K562 (cell line): ENCODE measurements at regions not wholly inside any gene's neighbourhood (a gene's known extent, or its start where the extent isn't known, plus 50 kb on each side); places are given as distances from the start of the nearest gene placed in this dataset.

Experiments
- ATAC-seq: fragments of 200-7000 bp; cut with Tn5 transposase; 3 replicates; pipeline ENCODE4 v1.9.1; 2020; ENCODE audit warnings: moderate library complexity
- BruUV-seq: library from RNA; stranded (reverse); fragments of 400-500 nt; replicated peaks from 2 replicates; lab custom pipeline; 2021; lab: Mats Ljungman, UMichigan
- CTCF ChIA-PET: fragments of 300-600 bp; formaldehyde crosslinking; extraction: SDS; loops from one replicate; lab custom pipeline; 2021; ENCODE audit warnings: low intra/inter-chr PET ratio; lab: Yijun Ruan, JAX
- POLR2A ChIA-PET: fragments of 300-600, 350-650 bp; sonication (Branson Sonifier 250); formaldehyde crosslinking; extraction: SDS; loops from one replicate; lab custom pipeline; 2021; ENCODE audit warnings: antibody characterized with exemption, inconsistent platforms; lab: Yijun Ruan, JAX
- DNase-seq, 4 experiments: peaks; one replicate each; pipeline versions ENCODE4 v3.0.0 to v3.0.0-alpha.2; 2011 to 2018; ENCODE audit warnings: low spot score in 3 of 4, mixed read lengths in 3 of 4; ENCODE audit errors: extremely low read depth in 1 of 4
- FAIRE-seq: peaks from 2 replicates; lab custom pipeline; 2011; peaks lifted over from hg19 to GRCh38; lab: Jason Lieb, UNC
- H2AFZ ChIP-seq: 2 replicates; pipeline ENCODE4 v1.6.0; 2011; ENCODE audit warnings: low read depth, low read length, control low read depth, inconsistent platforms
- H3K27ac ChIP-seq: fragments of 200-600 bp; 3 replicates; pipeline ENCODE4 v1.8.0; 2011; ENCODE audit warnings: low read depth, mild to moderate bottlenecking, control low read depth, inconsistent platforms, low read length, moderate library complexity, mixed read lengths; ENCODE audit errors: extremely low read depth
- H3K27me3 ChIP-seq, 2 experiments: fragments of 300-600 bp in 1 of 2; 2 replicates in 1 of 2; 3 replicates in 1 of 2; pipeline versions ENCODE4 v1.6.0 to v1.8.0; 2011; ENCODE audit warnings: inconsistent platforms in 2 of 2, low read length in 2 of 2, mild to moderate bottlenecking in 1 of 2, mixed read lengths in 1 of 2, moderate library complexity in 1 of 2; ENCODE audit not compliant: control insufficient read depth in 2 of 2, insufficient read depth in 2 of 2
- H3K36me3 ChIP-seq: fragments of 300-600 bp; 3 replicates; pipeline ENCODE4 v1.8.0; 2011; ENCODE audit warnings: mild to moderate bottlenecking, low read length, inconsistent platforms; ENCODE audit not compliant: control insufficient read depth, insufficient read depth
- H3K4me1 ChIP-seq, 2 experiments: fragments of 200-600 bp in 1 of 2; replicated peaks in 1 of 2; 2 replicates in 1 of 2; 3 replicates in 1 of 2; pipeline versions ENCODE4 v1.5.1 to v1.8.0; 2011; ENCODE audit warnings: inconsistent platforms in 2 of 2, low read length in 2 of 2, mild to moderate bottlenecking in 1 of 2, mixed read lengths in 1 of 2, moderate library complexity in 1 of 2; ENCODE audit not compliant: control insufficient read depth in 2 of 2, insufficient read depth in 2 of 2
- H3K4me2 ChIP-seq: 2 replicates; pipeline ENCODE4 v1.6.1; 2011; ENCODE audit warnings: low read length, control low read depth, inconsistent platforms, mixed read lengths; ENCODE audit not compliant: insufficient read depth
- H3K4me3 ChIP-seq: fragments of 200-600 bp; sonication (generic), shearing (Covaris generic); 2 replicates; pipeline ENCODE4 v1.5.1; 2016; ENCODE audit warnings: control low read depth, inconsistent platforms
- H3K79me2 ChIP-seq: fragments of 200-600 bp; 3 replicates; pipeline ENCODE4 v1.8.0; 2011; ENCODE audit warnings: low read length, inconsistent platforms; ENCODE audit not compliant: control insufficient read depth, insufficient read depth
- H3K9ac ChIP-seq, 2 experiments: 2 replicates each; pipeline versions ENCODE4 v1.6.0 to v1.6.1; 2011; ENCODE audit warnings: low read depth in 2 of 2, low read length in 2 of 2, control low read depth in 1 of 2, inconsistent platforms in 1 of 2, mild to moderate bottlenecking in 1 of 2, mixed read lengths in 1 of 2; ENCODE audit not compliant: insufficient read depth in 1 of 2
- H3K9me1 ChIP-seq: one replicate; pipeline ENCODE4 v1.6.0; 2011; ENCODE audit warnings: inconsistent platforms, mild to moderate bottlenecking, low read length, moderate library complexity; ENCODE audit not compliant: control insufficient read depth, insufficient read depth
- H3K9me3 ChIP-seq: replicated peaks from 2 replicates; pipeline ENCODE4 v1.5.1; 2011; ENCODE audit warnings: low read depth, low read length, inconsistent platforms; ENCODE audit not compliant: control insufficient read depth, insufficient read depth
- H4K20me1 ChIP-seq: replicated peaks from 2 replicates; pipeline ENCODE4 v1.6.1; 2011; ENCODE audit warnings: low read length, inconsistent platforms, mixed read lengths; ENCODE audit not compliant: control insufficient read depth, insufficient read depth
- ATF1 ChIP-seq, 2 experiments: fragments of 450-650 bp in 1 of 2; IDR thresholded peaks; 2 replicates each; pipeline ENCODE4 v1.6.1; 2016; ENCODE audit warnings: missing compliant biosample characterization in 1 of 2, missing genetic modification characterization in 1 of 2
- BCOR ChIP-seq: fragments of 450-650 bp; IDR thresholded peaks from 2 replicates; pipeline ENCODE4 v1.6.1; 2016
- CHD1 ChIP-seq: fragments of 200-600 bp; sonication (generic); IDR thresholded peaks from one replicate; pipeline ENCODE4 v1.6.1; 2012; ENCODE audit warnings: mild to moderate bottlenecking, moderate library complexity, low read length, inconsistent platforms
- FOXO4 ChIP-seq: fragments of 450-650 bp; formaldehyde crosslinking; IDR thresholded peaks from 2 replicates; pipeline ENCODE4 v1.4.0; 2020; ENCODE audit warnings: mild to moderate bottlenecking, moderate library complexity
- HMGN3 ChIP-seq: IDR thresholded peaks from 2 replicates; pipeline ENCODE4 v1.6.1; 2011; ENCODE audit warnings: borderline replicate concordance, low read depth, mild to moderate bottlenecking, mixed read lengths, low read length; ENCODE audit not compliant: insufficient read length; ENCODE audit errors: extremely low read depth
- KAT8 ChIP-seq: fragments of 450-650 bp; IDR thresholded peaks from 2 replicates; pipeline ENCODE4 v1.6.1; 2016; ENCODE audit warnings: low read depth, mild to moderate bottlenecking
- KLF10 ChIP-seq: fragments of 250-450 bp; sonication (Bioruptor Pico); IDR thresholded peaks from 2 replicates; pipeline ENCODE4 v1.6.1; 2021; ENCODE audit warnings: matching md5 sums
- KLF13 ChIP-seq: fragments of 450-650 bp; IDR thresholded peaks from 2 replicates; pipeline ENCODE4 v1.6.1; 2016; ENCODE audit warnings: missing genetic modification characterization, low read depth, mild to moderate bottlenecking, missing compliant biosample characterization, moderate library complexity, borderline replicate concordance
- MAX ChIP-seq: sonication (generic); formaldehyde crosslinking; IDR thresholded peaks from 2 replicates; pipeline ENCODE4 v1.9.0; 2022; ENCODE audit warnings: mild to moderate bottlenecking, missing genetic modification reagents
- PPARD ChIP-seq: fragments of 250-450 bp; sonication (Bioruptor Pico); IDR thresholded peaks from 2 replicates; pipeline ENCODE4 v1.8.0; 2022; ENCODE audit warnings: inconsistent platforms, mild to moderate bottlenecking, moderate library complexity
- PYGO2 ChIP-seq: fragments of 450-650 bp; IDR thresholded peaks from 2 replicates; pipeline ENCODE4 v1.6.1; 2016; ENCODE audit warnings: mild to moderate bottlenecking, missing genetic modification characterization, moderate library complexity, missing compliant biosample characterization
- TBL1XR1 ChIP-seq, 2 experiments: IDR thresholded peaks; 2 replicates each; pipeline ENCODE4 v1.6.1; 2012; ENCODE audit warnings: improper control_type of control experiment in 2 of 2, low read length in 2 of 2, mild to moderate bottlenecking in 1 of 2
- TRIM28 ChIP-seq: fragments of 450-650 bp; IDR thresholded peaks from 2 replicates; pipeline ENCODE4 v1.6.1; 2017
- ZC3H8 ChIP-seq: fragments of 450-650 bp; IDR thresholded peaks from 2 replicates; pipeline ENCODE4 v1.6.1; 2017
- ZNF280B ChIP-seq: fragments of 250-450 bp; sonication (Bioruptor Pico); IDR thresholded peaks from 2 replicates; pipeline ENCODE4 v1.5.1; 2021; ENCODE audit warnings: mild to moderate bottlenecking
- ZNF561 ChIP-seq: fragments of 450-650 bp; formaldehyde crosslinking; conservative IDR thresholded peaks from 2 replicates; pipeline ENCODE4 v1.4.0; 2020; ENCODE audit warnings: mild to moderate bottlenecking, moderate library complexity
- ZNF668 ChIP-seq: fragments of 250-450 bp; sonication (Bioruptor Pico); IDR thresholded peaks from 2 replicates; pipeline ENCODE4 v1.8.0; 2022; ENCODE audit warnings: mild to moderate bottlenecking, inconsistent platforms
- WGBS: fragments of 100-300 bp; shearing (Covaris generic); methylation state at CpG from one replicate; pipeline ENCODE4 v1.1.6; 2016; ENCODE audit warnings: low coverage, mixed read lengths; ENCODE audit not compliant: insufficient coverage; ENCODE audit errors: missing lambda C conversion rate; 5-methylcytosine and 5-hydroxymethylcytosine counted together
- in situ Hi-C: fragments of 300-500 bp; cut with MboI; formaldehyde crosslinking; loops from 4 replicates; pipeline ENCODE4 v1.15.0; 2018; ENCODE audit warnings: inconsistent platforms, mixed read lengths
- intact Hi-C: fragments of 100-400 bp; cut with micrococcal nuclease; formaldehyde crosslinking; loops from 2 replicates; pipeline ENCODE4 v1.14.2; 2022

- no peak for DNase-seq
- POLR2A ChIA-PET, result no interaction called here
- no peak overlapping the region for H3K4me3 ChIP-seq
- H4K20me1 ChIP-seq, result no peaks in the 10 kb centered on the region
- CTCF ChIA-PET, result no interaction called here
- no peak for TF ChIP-seq ATF1 (CRISPR knock-in tag; IDR thresholded peaks at IDR 0.05)
- no peak for TF ChIP-seq ATF1 (tag; IDR thresholded peaks at IDR 0.05)
- TF ChIP-seq PYGO2, result no peak
- no peak for TF ChIP-seq BCOR
- no peak for TF ChIP-seq FOXO4
- TF ChIP-seq CHD1, result no peak
- TF ChIP-seq KAT8, result no peak
- TF ChIP-seq TBL1XR1 (IDR thresholded peaks at IDR 0.05; ENCODE audit: low read length in 2 of 2), result no peak
- TF ChIP-seq MAX, result no peak
- TF ChIP-seq TRIM28, result no peak
- no peak for TF ChIP-seq KLF13 (tag)
- TF ChIP-seq PPARD (CRISPR knock-in tag), result no peak
- TF ChIP-seq ZNF280B (CRISPR knock-in tag), result no peak
- no peak for TF ChIP-seq KLF10 (CRISPR knock-in tag)
- no peak for TF ChIP-seq ZNF561 (CRISPR knock-in tag)
- TF ChIP-seq ZC3H8, result no peak
- TF ChIP-seq HMGN3, result no peak
- TF ChIP-seq ZNF668 (CRISPR knock-in tag), result no peak
- H3K9ac ChIP-seq, result no peak overlapping the region
- intact Hi-C loops, result no loop called here
- H3K9me1 ChIP-seq, result no peaks in the 10 kb centered on the region
- peaks cover 14 to 38% of the 10 kb centered on the region in 2 experiments; a peak in 4 of 5 replicates for H3K27me3 ChIP-seq
- WGBS, result 0% methylated on average over 9 of the region's 9 CpGs
- no peak overlapping the region for H3K27ac ChIP-seq
- no peaks in the 10 kb centered on the region for H3K9me3 ChIP-seq
- no peak overlapping the region for H3K4me2 ChIP-seq
- no peak overlapping the region for H2AFZ ChIP-seq
- H3K4me1 ChIP-seq, result 0 out of 5 replicates have a peak, but pooled peaks cover 0 to 2% of the 10 kb centered on the region in 2 experiments
- no TSS peak for BruUV-seq
- no peaks in the 10 kb centered on the region for H3K79me2 ChIP-seq
- no peak for ATAC-seq
- no peak for FAIRE-seq
- in situ Hi-C loops, result no loop called here
- H3K36me3 ChIP-seq, result no peaks in the 10 kb centered on the region
Observed at GRCh38 chr2:15685143-15685542, 93.5 kb downstream of the DDX1 start.
